Heart left ventricle (tissue), 16 donors: ENCODE measurements at regions not wholly inside any gene's neighbourhood (a gene's known extent, or its start where the extent isn't known, plus 50 kb on each side); places are given as distances from the start of the nearest gene placed in this dataset.

ENCODE experiments used
- ATAC-seq, 4 donors: fragments of 200-7000 bp; cut with Tn5 transposase; one replicate each; pipeline ENCODE4 v1.9.1; 2020 to 2022; ENCODE audit warnings: moderate library complexity in 4 of 4, mild to moderate bottlenecking in 3 of 4, moderate number of reproducible peaks in 1 of 4
- DNase-seq, 5 donors: peaks; one replicate each; pipeline ENCODE4 v3.0.0-alpha.2; 2020
- H3K27ac ChIP-seq, 12 donors: fragments of 200-600 bp; sonication (generic) in 4 of 12; one replicate each; pipeline versions ENCODE4 v1.5.0 to v1.8.0; 2016 to 2022; ENCODE audit warnings: mild to moderate bottlenecking in 2 of 12
- H3K27me3 ChIP-seq, 9 donors: fragments of 200-600 bp; sonication (generic) in 2 of 9; one replicate each; pipeline versions ENCODE4 v1.5.1 to v1.8.0; 2016 to 2022; ENCODE audit warnings: mild to moderate bottlenecking in 3 of 9
- H3K36me3 ChIP-seq, 9 donors: fragments of 200-600 bp; sonication (generic) in 2 of 9; one replicate each; pipeline versions ENCODE4 v1.5.0 to v1.8.0; 2018 to 2022; ENCODE audit warnings: mild to moderate bottlenecking in 2 of 9
- H3K4me1 ChIP-seq, 12 donors: fragments of 200-600 bp; sonication (generic) in 4 of 12; one replicate each; pipeline versions ENCODE4 v1.5.0 to v1.8.0; 2016 to 2022; ENCODE audit warnings: mild to moderate bottlenecking in 3 of 12
- H3K4me3 ChIP-seq, 12 donors: fragments of 200-600 bp; sonication (generic) in 4 of 12; one replicate each; pipeline versions ENCODE4 v1.5.0 to v1.8.0; 2017 to 2022; ENCODE audit warnings: mild to moderate bottlenecking in 9 of 12, moderate library complexity in 4 of 12
- H3K9me3 ChIP-seq, 12 donors: fragments of 200-600 bp; sonication (generic) in 4 of 12; one replicate each; pipeline versions ENCODE4 v1.5.0 to v1.8.0; 2016 to 2022; ENCODE audit warnings: mild to moderate bottlenecking in 1 of 12
- POLR2A ChIP-seq, 2 donors: fragments of 450-650 bp; IDR thresholded peaks; one replicate each; pipeline ENCODE4 v1.6.1; 2017; ENCODE audit warnings: antibody characterized with exemption in 2 of 2, mild to moderate bottlenecking in 2 of 2, moderate library complexity in 2 of 2
- WGBS, 4 donors: extraction: QIAGEN DNeasy Blood & Tissue Kit in 2 of 4; methylation state at CpG; one replicate each; pipeline versions ENCODE4 v1.1.5 to v1.1.7; 2013 to 2018; 5-methylcytosine and 5-hydroxymethylcytosine counted together
- intact Hi-C, 10 donors: fragments of 100-400 bp; cut with DNase I; formaldehyde crosslinking; loops; one replicate each; pipeline versions ENCODE4 v1.11.1 to v1.14.2; 2022
- TF ChIP-seq, protein P1 (sequence below), 12 donors: fragments of 200-600 bp; sonication (generic) in 4 of 12; IDR thresholded peaks; one replicate each; pipeline versions ENCODE4 v1.5.0 to v1.8.0; 2018 to 2022; ENCODE audit warnings: antibody characterized with exemption in 12 of 12, mild to moderate bottlenecking in 5 of 12
- donor health status: ischemic (EF 13 %, LVEDD 7.1; RV severe dilation, severe dysfunction).
- donor health status: healthy with polysubstance abuse.
- donor health status: DM: no; HTN: yes; CAD: no.
- donor health status: DM: no; HTN: no; CAD: no.
- donor health status: ischemic (EF 25% LVEDD 6.9; RV normal size, moderate dysfunction).
- donor health status: ischemic (EF 25% LVEDD 5.7; RV mildly dilated, moderate dysfunction).
- donor health status: healthy.
- donor health status: DM: yes; HTN: yes; CAD: no.
- donor health status: ischemic (EF 35%, LVEDD 5.7; RV mildly dilated, moderate dysfunction).
- donor health status: nonischemic (EF 11% LVEDD 7.7; RV severe dilation, severe dysfunction).
- donor health status: DM: yes; HTN: yes; CAD: no.
- donor health status: PGD.
- donor health status: ischemic (EF 29% LVEDD 5.4; RV normal size, mild dysfunction).
- donor health status: nonischemic (EF 23%, LVEDD 6.1; RV moderate dilation, normal function).

DNA sequence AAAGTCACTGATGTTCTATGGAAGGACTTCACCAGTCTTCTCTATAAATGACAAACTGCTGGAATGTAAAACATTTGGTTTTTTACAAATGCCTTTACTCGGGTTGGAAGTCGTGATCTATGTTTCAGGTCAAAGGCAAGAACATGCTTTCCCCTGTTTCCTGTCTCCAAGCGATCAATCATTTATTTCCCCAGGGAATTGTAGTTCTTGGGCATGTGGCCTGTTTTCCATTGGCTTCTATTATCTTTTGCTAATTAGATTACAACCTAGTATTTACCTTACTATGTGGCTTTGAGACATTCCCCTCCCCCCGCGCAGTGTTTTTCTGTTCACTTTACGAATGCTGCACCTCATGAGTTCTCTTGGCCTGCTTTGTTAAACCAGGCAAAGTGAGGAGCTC is 684.2 kb downstream of the EPHA4 start:
- Histone ChIP-seq H3K4me1 (no peaks in the 10 kb centered on the region), H3K4me3 (no peak overlapping the region), H3K27me3 (no peaks in the 10 kb centered on the region), H3K27ac (no peak overlapping the region), H3K9me3 (no peaks in the 10 kb centered on the region), H3K36me3 (no peaks in the 10 kb centered on the region)
- 68 to 78% (median 73%) methylated on average over 6 of the region's 6 CpGs for WGBS, 4 donors
- no peak for ATAC-seq
- intact Hi-C loops: no loop called here
- TF ChIP-seq, protein P1, sequence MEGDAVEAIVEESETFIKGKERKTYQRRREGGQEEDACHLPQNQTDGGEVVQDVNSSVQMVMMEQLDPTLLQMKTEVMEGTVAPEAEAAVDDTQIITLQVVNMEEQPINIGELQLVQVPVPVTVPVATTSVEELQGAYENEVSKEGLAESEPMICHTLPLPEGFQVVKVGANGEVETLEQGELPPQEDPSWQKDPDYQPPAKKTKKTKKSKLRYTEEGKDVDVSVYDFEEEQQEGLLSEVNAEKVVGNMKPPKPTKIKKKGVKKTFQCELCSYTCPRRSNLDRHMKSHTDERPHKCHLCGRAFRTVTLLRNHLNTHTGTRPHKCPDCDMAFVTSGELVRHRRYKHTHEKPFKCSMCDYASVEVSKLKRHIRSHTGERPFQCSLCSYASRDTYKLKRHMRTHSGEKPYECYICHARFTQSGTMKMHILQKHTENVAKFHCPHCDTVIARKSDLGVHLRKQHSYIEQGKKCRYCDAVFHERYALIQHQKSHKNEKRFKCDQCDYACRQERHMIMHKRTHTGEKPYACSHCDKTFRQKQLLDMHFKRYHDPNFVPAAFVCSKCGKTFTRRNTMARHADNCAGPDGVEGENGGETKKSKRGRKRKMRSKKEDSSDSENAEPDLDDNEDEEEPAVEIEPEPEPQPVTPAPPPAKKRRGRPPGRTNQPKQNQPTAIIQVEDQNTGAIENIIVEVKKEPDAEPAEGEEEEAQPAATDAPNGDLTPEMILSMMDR (IDR thresholded peaks at IDR 0.05): no peak
- no peak for TF ChIP-seq POLR2A (IDR thresholded peaks at IDR 0.05)
- no peak for DNase-seq

DNA sequence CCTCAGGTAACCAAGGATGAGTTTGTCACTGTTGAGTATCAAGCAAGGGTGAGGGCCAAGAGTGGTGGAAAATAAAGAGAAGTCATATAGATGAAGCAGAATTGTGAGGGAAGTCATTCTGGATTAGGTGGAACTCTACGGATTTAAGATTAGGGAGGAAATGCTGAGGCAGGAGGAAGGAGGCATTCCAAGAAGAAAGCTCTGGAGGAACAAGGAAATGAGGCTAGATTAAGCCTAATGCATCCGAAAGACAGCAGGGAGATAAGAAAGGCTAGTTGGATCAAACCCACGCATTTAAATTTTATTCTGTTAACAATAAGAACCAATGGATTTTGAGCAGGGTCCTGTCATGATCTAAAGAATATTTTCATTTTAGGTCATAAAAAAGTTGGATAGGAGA is 681.2 kb downstream of the EPHA4 start:
- no peaks in the 10 kb centered on the region for H3K9me3 ChIP-seq
- DNase-seq: no peak
- no peaks in the 10 kb centered on the region for H3K36me3 ChIP-seq
- H3K4me3 ChIP-seq: no peak overlapping the region
- no peak for ATAC-seq
- H3K4me1 ChIP-seq: peaks cover 0 to 5% (median 0%) of the 10 kb centered on the region in 12 donors
- TF ChIP-seq, protein P1 (IDR thresholded peaks at IDR 0.05): no peak
- no peak for TF ChIP-seq POLR2A (IDR thresholded peaks at IDR 0.05)
- H3K27ac ChIP-seq: no peak overlapping the region
- no peaks in the 10 kb centered on the region for H3K27me3 ChIP-seq
- 49 to 67% (median 58%) methylated on average over 3 of the region's 3 CpGs for WGBS, 4 donors
- intact Hi-C loops: no loop called here

DNA sequence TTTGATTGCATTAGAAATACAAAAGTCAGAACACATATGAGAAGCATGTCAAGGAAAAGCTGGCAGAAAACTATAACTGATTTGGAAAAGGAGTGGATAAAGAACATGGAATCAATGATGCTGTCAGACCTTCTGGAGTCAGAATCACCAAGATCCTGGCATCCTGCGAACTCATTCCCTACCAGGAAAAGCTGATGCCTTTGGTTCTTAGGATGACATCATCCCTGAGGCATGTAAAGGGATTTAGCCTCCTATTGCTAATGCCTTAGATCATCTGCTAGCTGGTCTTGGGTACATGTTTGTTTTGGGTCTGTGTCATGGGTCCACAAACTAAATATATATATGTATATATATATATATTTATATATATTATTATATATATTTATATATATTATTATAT is 680.7 kb downstream of the EPHA4 start:
- Histone ChIP-seq H3K9me3 (no peaks in the 10 kb centered on the region), H3K4me3 (no peak overlapping the region), H3K36me3 (no peaks in the 10 kb centered on the region), H3K4me1 (peaks cover 0 to 5% (median 0%) of the 10 kb centered on the region in 12 donors), H3K27ac (no peak overlapping the region), H3K27me3 (no peaks in the 10 kb centered on the region)
- ATAC-seq (no peak), DNase-seq (no peak)
- 28 to 65% (median 39%) methylated on average over 1 of the region's 1 CpG for WGBS, 4 donors
- intact Hi-C loops: no loop called here
- TF ChIP-seq POLR2A (IDR thresholded peaks at IDR 0.05): no peak
- TF ChIP-seq, protein P1 (IDR thresholded peaks at IDR 0.05): no peak

DNA sequence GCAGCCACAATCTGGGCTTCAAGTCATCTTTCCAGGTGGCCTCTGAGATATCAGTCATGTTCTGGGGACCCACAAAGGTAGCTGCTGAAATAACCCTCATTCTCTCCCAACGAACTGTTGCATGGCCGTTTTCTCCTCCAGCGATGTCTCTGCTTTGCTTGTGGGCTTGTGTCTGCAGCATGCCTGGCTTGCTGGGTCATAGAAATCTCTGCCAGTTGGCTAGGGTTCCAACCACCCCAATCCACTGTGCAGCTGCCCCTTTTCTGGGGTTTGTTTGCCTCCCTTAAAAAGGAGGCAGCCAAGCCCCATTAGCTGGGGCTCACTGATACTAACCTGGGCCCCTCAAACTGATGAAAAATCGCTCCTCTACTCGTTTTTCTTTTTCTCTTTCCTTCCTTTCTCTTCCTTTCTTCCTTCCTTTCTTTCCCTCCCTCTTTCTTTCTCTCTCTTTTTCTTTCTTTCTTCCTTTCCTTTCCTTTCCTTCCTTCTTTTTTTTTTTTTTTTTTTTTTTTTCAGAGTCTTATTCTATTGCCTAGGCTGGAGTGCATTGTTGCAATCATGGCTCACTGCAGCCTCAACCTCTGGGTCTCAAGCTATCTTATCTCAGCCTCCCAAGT is 680.0 kb downstream of the EPHA4 start:
- 90 to 94% (median 93%) methylated on average over 5 of the region's 5 CpGs for WGBS, 4 donors
- TF ChIP-seq, protein P1 (IDR thresholded peaks at IDR 0.05): no peak
- no peak for TF ChIP-seq POLR2A (IDR thresholded peaks at IDR 0.05)
- ATAC-seq (no peak), DNase-seq (no peak)
- Histone ChIP-seq H3K27ac (no peak overlapping the region), H3K4me3 (no peak overlapping the region), H3K27me3 (no peaks in the 10 kb centered on the region), H3K4me1 (peaks cover 0 to 5% (median 0%) of the 10 kb centered on the region in 12 donors), H3K9me3 (no peaks in the 10 kb centered on the region), H3K36me3 (no peaks in the 10 kb centered on the region)
- intact Hi-C loops: no loop called here
